ENCODE measurements at regions not wholly inside any gene's neighbourhood (a gene's known extent, or its start where the extent isn't known, plus 50 kb on each side); places are given as distances from the start of the nearest gene placed in this dataset.

- Histone ChIP-seq H3K27me3 (ENCODE audit: control insufficient read depth in 1 of 2, insufficient read depth in 2 of 2, low read length in 2 of 2) (peaks cover 15 to 32% of the 10 kb centered on the region in 2 experiments), H3K4me3 (ENCODE audit: low read length) (no peak overlapping the region), H3K27ac (ENCODE audit: low read depth in 1 of 2, low read length in 2 of 2) (no peak overlapping the region), H3K4me1 (ENCODE audit: insufficient read depth, low read length) (peaks cover 5% of the 10 kb centered on the region), H3K9me3 (ENCODE audit: control insufficient read depth in 1 of 2, insufficient read depth in 1 of 2, low read length in 2 of 2) (peaks cover 0 to 8% of the 10 kb centered on the region in 2 experiments), H3K36me3 (ENCODE audit: insufficient read depth, low read length) (no peaks in the 10 kb centered on the region)
- Mint-ChIP-seq H3K4me3 (no peak overlapping the region), H3K4me1 (ENCODE audit: low read depth) (peaks cover 3% of the 10 kb centered on the region), H3K36me3 (ENCODE audit: low read depth) (no peaks in the 10 kb centered on the region), H3K27ac (no peak overlapping the region), H3K27me3 (peaks cover 76% of the 10 kb centered on the region), H3K9me3 (no peaks in the 10 kb centered on the region)
- CTCF ChIA-PET = no interaction called here
- no peak for TF ChIP-seq CTCF (IDR thresholded peaks at IDR 0.05)
- ATAC-seq (ENCODE audit: poor library complexity) = no peak
- POLR2A ChIA-PET = no interaction called here
- DNase-seq = no peak
- intact Hi-C loops (cut with DNase I, micrococcal nuclease) = no loop called here
These were observed 73.2 kb upstream of the FGF3 start for GRCh38 chr11:69892237-69892985.

- Histone ChIP-seq H3K27me3 (ENCODE audit: control insufficient read depth in 1 of 2, insufficient read depth in 2 of 2, low read length in 2 of 2) (peaks cover 15 to 33% of the 10 kb centered on the region in 2 experiments), H3K36me3 (ENCODE audit: insufficient read depth, low read length) (no peaks in the 10 kb centered on the region), H3K9me3 (ENCODE audit: control insufficient read depth in 1 of 2, insufficient read depth in 1 of 2, low read length in 2 of 2) (peaks cover 0 to 8% of the 10 kb centered on the region in 2 experiments), H3K4me3 (ENCODE audit: low read length) (no peak overlapping the region), H3K27ac (ENCODE audit: low read depth in 1 of 2, low read length in 2 of 2) (no peak overlapping the region), H3K4me1 (ENCODE audit: insufficient read depth, low read length) (peaks cover 5% of the 10 kb centered on the region)
- Mint-ChIP-seq H3K27ac (no peak overlapping the region), H3K4me3 (no peak overlapping the region), H3K27me3 (peaks cover 77% of the 10 kb centered on the region), H3K4me1 (ENCODE audit: low read depth) (peaks cover 3% of the 10 kb centered on the region), H3K9me3 (no peaks in the 10 kb centered on the region), H3K36me3 (ENCODE audit: low read depth) (no peaks in the 10 kb centered on the region)
- CTCF ChIA-PET = no interaction called here
- intact Hi-C loops (cut with DNase I, micrococcal nuclease) = no loop called here
- POLR2A ChIA-PET = no interaction called here
- DNase-seq (no peak), ATAC-seq (ENCODE audit: poor library complexity) (no peak)
- TF ChIP-seq CTCF (IDR thresholded peaks at IDR 0.05) = no peak
These were observed 73.9 kb upstream of the FGF3 start for GRCh38 chr11:69892986-69893555.

- peaks cover 13 to 33% of the 10 kb centered on the region in 2 experiments for H3K27me3 ChIP-seq (ENCODE audit: control insufficient read depth in 1 of 2, insufficient read depth in 2 of 2, low read length in 2 of 2)
- intact Hi-C loops (cut with DNase I, micrococcal nuclease) = no loop called here
- peaks cover 0 to 8% of the 10 kb centered on the region in 2 experiments for H3K9me3 ChIP-seq (ENCODE audit: control insufficient read depth in 1 of 2, insufficient read depth in 1 of 2, low read length in 2 of 2)
- H3K4me3 ChIP-seq (ENCODE audit: low read length) = no peak overlapping the region
- CTCF ChIA-PET = no interaction called here
- Mint-ChIP-seq H3K27me3 (peaks cover 71% of the 10 kb centered on the region), H3K9me3 (no peaks in the 10 kb centered on the region), H3K27ac (no peak overlapping the region), H3K4me1 (ENCODE audit: low read depth) (peaks cover 3% of the 10 kb centered on the region), H3K4me3 (no peak overlapping the region), H3K36me3 (ENCODE audit: low read depth) (no peaks in the 10 kb centered on the region)
- TF ChIP-seq CTCF (IDR thresholded peaks at IDR 0.05) = no peak
- no peak overlapping the region for H3K27ac ChIP-seq (ENCODE audit: low read depth in 1 of 2, low read length in 2 of 2)
- no peaks in the 10 kb centered on the region for H3K36me3 ChIP-seq (ENCODE audit: insufficient read depth, low read length)
- ATAC-seq (ENCODE audit: poor library complexity) (no peak), DNase-seq (no peak)
- peaks cover under 1% of the 10 kb centered on the region for H3K4me1 ChIP-seq (ENCODE audit: insufficient read depth, low read length)
- POLR2A ChIA-PET = no interaction called here
These were observed 74.4 kb upstream of the FGF3 start for GRCh38 chr11:69893631-69894030.

Data from CD4-positive, alpha-beta T cell (primary cell).